OCI-LY7 (cell line): ENCODE measurements at regions not wholly inside any gene's neighbourhood (a gene's known extent, or its start where the extent isn't known, plus 50 kb on each side); places are given as distances from the start of the nearest gene placed in this dataset.

Experiments used
- CTCF ChIP-seq: fragments of 200-600 bp; sonication (generic); conservative IDR thresholded peaks from 2 replicates; pipeline ENCODE4 v1.5.1; 2014; ENCODE audit warnings: mild to moderate bottlenecking, antibody characterized with exemption, low read length, moderate library complexity, mixed read lengths
- EZH2phosphoT487 ChIP-seq: fragments of 200-600 bp; sonication (generic); IDR thresholded peaks from 2 replicates; pipeline ENCODE4 v1.6.1; 2018; ENCODE audit warnings: low read depth, borderline replicate concordance, mild to moderate bottlenecking, mixed run types, antibody characterized with exemption, low read length, moderate library complexity, mixed read lengths

GRCh38 chr2:234805836-234806235 is 146.0 kb upstream of the SH3BP4 start:
- TF ChIP-seq CTCF (no peak), EZH2phosphoT487 (no peak)
